ENCODE measurements at regions not wholly inside any gene's neighbourhood (a gene's known extent, or its start where the extent isn't known, plus 50 kb on each side); places are given as distances from the start of the nearest gene placed in this dataset.

DNA sequence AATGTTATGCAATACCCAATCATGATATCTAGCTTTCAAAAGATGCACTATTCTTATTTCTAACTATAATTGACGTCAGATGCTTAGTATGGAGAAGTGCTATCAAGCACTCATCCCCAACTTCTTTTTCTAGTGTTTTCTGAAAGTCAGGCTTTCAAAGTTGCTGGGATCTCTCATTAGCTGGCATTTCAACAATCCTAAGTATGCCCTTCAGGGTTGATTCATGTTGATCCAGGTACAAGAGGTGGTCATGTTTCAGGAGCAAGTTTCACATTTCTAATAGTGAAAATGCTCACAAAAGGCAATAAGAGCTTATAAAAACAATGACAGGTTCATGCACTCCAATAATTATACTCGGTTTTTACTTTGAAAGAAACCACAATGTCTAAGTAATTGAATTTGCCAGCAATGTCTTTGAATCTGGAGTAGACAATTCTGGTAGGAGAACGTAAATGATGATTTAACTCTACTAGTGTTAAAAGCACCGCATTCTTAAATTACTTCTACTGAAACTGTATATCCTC lies 193.7 kb upstream of the KHDRBS2 start:
- no peak for TF ChIP-seq POLR2AphosphoS5 (IDR thresholded peaks at IDR 0.05; ENCODE audit: low read depth, low read length)
- TF ChIP-seq, protein P1, sequence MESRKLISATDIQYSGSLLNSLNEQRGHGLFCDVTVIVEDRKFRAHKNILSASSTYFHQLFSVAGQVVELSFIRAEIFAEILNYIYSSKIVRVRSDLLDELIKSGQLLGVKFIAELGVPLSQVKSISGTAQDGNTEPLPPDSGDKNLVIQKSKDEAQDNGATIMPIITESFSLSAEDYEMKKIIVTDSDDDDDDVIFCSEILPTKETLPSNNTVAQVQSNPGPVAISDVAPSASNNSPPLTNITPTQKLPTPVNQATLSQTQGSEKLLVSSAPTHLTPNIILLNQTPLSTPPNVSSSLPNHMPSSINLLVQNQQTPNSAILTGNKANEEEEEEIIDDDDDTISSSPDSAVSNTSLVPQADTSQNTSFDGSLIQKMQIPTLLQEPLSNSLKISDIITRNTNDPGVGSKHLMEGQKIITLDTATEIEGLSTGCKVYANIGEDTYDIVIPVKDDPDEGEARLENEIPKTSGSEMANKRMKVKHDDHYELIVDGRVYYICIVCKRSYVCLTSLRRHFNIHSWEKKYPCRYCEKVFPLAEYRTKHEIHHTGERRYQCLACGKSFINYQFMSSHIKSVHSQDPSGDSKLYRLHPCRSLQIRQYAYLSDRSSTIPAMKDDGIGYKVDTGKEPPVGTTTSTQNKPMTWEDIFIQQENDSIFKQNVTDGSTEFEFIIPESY (IDR thresholded peaks at IDR 0.05; ENCODE audit: borderline replicate concordance, low read depth), result no peak
- TF ChIP-seq TEAD4 (IDR thresholded peaks at IDR 0.05; ENCODE audit: borderline replicate concordance, insufficient read depth), result no peak
- TF ChIP-seq, protein P2, sequence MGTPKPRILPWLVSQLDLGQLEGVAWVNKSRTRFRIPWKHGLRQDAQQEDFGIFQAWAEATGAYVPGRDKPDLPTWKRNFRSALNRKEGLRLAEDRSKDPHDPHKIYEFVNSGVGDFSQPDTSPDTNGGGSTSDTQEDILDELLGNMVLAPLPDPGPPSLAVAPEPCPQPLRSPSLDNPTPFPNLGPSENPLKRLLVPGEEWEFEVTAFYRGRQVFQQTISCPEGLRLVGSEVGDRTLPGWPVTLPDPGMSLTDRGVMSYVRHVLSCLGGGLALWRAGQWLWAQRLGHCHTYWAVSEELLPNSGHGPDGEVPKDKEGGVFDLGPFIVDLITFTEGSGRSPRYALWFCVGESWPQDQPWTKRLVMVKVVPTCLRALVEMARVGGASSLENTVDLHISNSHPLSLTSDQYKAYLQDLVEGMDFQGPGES (IDR thresholded peaks at IDR 0.05; ENCODE audit: low read depth, low read length), result no peak
- TF ChIP-seq, protein P3, sequence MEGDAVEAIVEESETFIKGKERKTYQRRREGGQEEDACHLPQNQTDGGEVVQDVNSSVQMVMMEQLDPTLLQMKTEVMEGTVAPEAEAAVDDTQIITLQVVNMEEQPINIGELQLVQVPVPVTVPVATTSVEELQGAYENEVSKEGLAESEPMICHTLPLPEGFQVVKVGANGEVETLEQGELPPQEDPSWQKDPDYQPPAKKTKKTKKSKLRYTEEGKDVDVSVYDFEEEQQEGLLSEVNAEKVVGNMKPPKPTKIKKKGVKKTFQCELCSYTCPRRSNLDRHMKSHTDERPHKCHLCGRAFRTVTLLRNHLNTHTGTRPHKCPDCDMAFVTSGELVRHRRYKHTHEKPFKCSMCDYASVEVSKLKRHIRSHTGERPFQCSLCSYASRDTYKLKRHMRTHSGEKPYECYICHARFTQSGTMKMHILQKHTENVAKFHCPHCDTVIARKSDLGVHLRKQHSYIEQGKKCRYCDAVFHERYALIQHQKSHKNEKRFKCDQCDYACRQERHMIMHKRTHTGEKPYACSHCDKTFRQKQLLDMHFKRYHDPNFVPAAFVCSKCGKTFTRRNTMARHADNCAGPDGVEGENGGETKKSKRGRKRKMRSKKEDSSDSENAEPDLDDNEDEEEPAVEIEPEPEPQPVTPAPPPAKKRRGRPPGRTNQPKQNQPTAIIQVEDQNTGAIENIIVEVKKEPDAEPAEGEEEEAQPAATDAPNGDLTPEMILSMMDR (IDR thresholded peaks at IDR 0.05), result no peak
- TF ChIP-seq TAF1 (IDR thresholded peaks at IDR 0.05; ENCODE audit: borderline replicate concordance, low read depth, low read length), result no peak
- TF ChIP-seq, protein P4, sequence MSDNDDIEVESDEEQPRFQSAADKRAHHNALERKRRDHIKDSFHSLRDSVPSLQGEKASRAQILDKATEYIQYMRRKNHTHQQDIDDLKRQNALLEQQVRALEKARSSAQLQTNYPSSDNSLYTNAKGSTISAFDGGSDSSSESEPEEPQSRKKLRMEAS (IDR thresholded peaks at IDR 0.05; ENCODE audit: low read depth), result no peak
- TF ChIP-seq MXI1 (IDR thresholded peaks at IDR 0.05; ENCODE audit: low read depth, low read length), result no peak
- no peak for TF ChIP-seq JUND (IDR thresholded peaks at IDR 0.05)
- TF ChIP-seq SMC3 (IDR thresholded peaks at IDR 0.05; ENCODE audit: low read depth, low read length), result no peak
- no peak for TF ChIP-seq EP300 (IDR thresholded peaks at IDR 0.05; ENCODE audit: borderline replicate concordance in 1 of 2, low read depth in 1 of 2, low read length in 1 of 2)
